ENCODE measurements at regions not wholly inside any gene's neighbourhood (a gene's known extent, or its start where the extent isn't known, plus 50 kb on each side); places are given as distances from the start of the nearest gene placed in this dataset.

- TF ChIP-seq EZH2phosphoT487 (conservative IDR thresholded peaks at IDR 0.05; ENCODE audit: low read length): no peak
- TF ChIP-seq CTCF (IDR thresholded peaks at IDR 0.05; ENCODE audit: insufficient read depth, low read length, poor library complexity, severe bottlenecking): no peak
Measured at GRCh38 chr16:59684911-59685310, 950.8 kb upstream of the GOT2 start.

Data from SU-DHL-6 (cell line).